ENCODE measurements at regions not wholly inside any gene's neighbourhood (a gene's known extent, or its start where the extent isn't known, plus 50 kb on each side); places are given as distances from the start of the nearest gene placed in this dataset.
"Not testable (repeated sequence)": the region's sequence is repeated elsewhere in the genome, so short reads cannot be mapped to it uniquely, and the experiment has no call there.

- TF ChIP-seq TCF4 (CRISPR knock-in tag; IDR thresholded peaks at IDR 0.05; ENCODE audit: borderline replicate concordance); OSR1 (CRISPR knock-in tag; IDR thresholded peaks at IDR 0.05); TOX (CRISPR knock-in tag; IDR thresholded peaks at IDR 0.05; ENCODE audit: borderline replicate concordance); ARNTL (CRISPR knock-in tag; IDR thresholded peaks at IDR 0.05; ENCODE audit: borderline replicate concordance, low read depth); RARB (CRISPR knock-in tag; IDR thresholded peaks at IDR 0.05); PPARA (CRISPR knock-in tag; IDR thresholded peaks at IDR 0.05; ENCODE audit: borderline replicate concordance); CSRNP3 (CRISPR knock-in tag; IDR thresholded peaks at IDR 0.05): not testable (repeated sequence)
These were observed 139.7 kb upstream of the TPTE start for GRCh38 chr21:10381687-10382060.
